Colonic mucosa (tissue), 4 donors: ENCODE measurements at regions not wholly inside any gene's neighbourhood (a gene's known extent, or its start where the extent isn't known, plus 50 kb on each side); places are given as distances from the start of the nearest gene placed in this dataset.

Experiments used
- DNase-seq: peaks from one replicate; pipeline ENCODE4 v3.0.0-alpha.2; 2020
- H3K27ac ChIP-seq: fragments of 200-600 bp; one replicate; pipeline ENCODE4 v1.8.0; 2021
- H3K27me3 ChIP-seq: fragments of 200-600 bp; one replicate; pipeline ENCODE4 v1.8.0; 2021
- H3K36me3 ChIP-seq: fragments of 200-600 bp; one replicate; pipeline ENCODE4 v1.8.0; 2021
- H3K4me1 ChIP-seq: fragments of 200-600 bp; one replicate; pipeline ENCODE4 v1.8.0; 2021; ENCODE audit warnings: mild to moderate bottlenecking
- H3K4me3 ChIP-seq: fragments of 200-600 bp; one replicate; pipeline ENCODE4 v1.8.0; 2021
- H3K9ac ChIP-seq, 2 donors: one replicate each; pipeline ENCODE4 v1.7.0; 2013; ENCODE audit warnings: control low read depth in 2 of 2, low read depth in 2 of 2, low read length in 2 of 2
- H3K9me3 ChIP-seq: fragments of 200-600 bp; one replicate; pipeline ENCODE4 v1.8.0; 2021
- intact Hi-C: fragments of 100-400 bp; cut with DNase I; formaldehyde crosslinking; loops from one replicate; pipeline ENCODE4 v1.14.1; 2022
- TF ChIP-seq, protein P1 (sequence below): fragments of 200-600 bp; IDR thresholded peaks from one replicate; pipeline ENCODE4 v1.8.0; 2022; ENCODE audit warnings: antibody characterized with exemption, mild to moderate bottlenecking
- donor health status: healthy.
- donor health status: DM: no; HTN: no; CAD: no.
- donor health status: DM: no; HTN: no; CAD: no.

DNA sequence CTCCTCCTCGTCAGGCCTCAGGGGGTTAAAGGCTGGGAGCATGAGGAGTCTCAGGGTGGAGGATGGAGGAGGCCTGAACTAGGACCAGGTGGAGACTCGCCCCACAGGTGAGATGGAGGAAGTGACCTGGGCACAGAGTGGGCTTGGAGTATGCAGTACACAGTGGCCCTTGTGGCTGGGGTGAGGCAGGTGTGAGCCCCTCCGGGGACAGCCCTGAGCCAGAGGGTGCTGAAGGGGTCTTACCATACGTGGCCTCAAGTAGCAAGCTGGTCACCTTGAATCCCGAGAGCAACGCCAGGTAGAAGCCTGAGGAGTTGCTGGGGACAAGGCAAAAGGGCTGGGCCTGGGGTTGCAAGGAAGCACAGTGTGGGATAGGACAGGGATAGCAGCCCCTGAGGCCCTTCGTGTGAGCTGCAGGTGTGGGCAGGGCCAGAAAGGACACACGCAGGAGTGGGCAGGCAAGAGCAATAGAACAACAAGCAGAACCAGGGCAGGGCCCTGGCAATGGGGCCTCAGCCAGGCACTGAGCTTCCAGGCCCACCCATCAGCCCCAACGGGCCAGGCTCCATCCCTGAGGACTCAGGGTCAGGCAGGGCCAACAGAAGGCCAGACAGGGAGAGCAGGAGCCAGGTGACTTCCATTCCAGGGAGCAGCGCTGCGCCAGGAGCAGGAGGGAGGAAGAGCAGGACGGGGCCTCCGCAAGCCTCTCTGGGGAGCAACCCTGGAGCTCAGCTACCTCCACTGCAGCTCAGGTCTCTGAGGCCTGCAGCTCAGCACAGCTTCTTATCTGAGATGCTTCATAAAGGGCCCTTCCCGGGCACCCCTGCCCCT lies 64.2 kb upstream of the TNRC6C start:
- Histone ChIP-seq H3K36me3 (no peaks in the 10 kb centered on the region), H3K27ac (no peak overlapping the region), H3K9me3 (no peaks in the 10 kb centered on the region), H3K4me1 (no peaks in the 10 kb centered on the region), H3K9ac (no peak overlapping the region), H3K27me3 (no peaks in the 10 kb centered on the region), H3K4me3 (no peak overlapping the region)
- TF ChIP-seq, protein P1, sequence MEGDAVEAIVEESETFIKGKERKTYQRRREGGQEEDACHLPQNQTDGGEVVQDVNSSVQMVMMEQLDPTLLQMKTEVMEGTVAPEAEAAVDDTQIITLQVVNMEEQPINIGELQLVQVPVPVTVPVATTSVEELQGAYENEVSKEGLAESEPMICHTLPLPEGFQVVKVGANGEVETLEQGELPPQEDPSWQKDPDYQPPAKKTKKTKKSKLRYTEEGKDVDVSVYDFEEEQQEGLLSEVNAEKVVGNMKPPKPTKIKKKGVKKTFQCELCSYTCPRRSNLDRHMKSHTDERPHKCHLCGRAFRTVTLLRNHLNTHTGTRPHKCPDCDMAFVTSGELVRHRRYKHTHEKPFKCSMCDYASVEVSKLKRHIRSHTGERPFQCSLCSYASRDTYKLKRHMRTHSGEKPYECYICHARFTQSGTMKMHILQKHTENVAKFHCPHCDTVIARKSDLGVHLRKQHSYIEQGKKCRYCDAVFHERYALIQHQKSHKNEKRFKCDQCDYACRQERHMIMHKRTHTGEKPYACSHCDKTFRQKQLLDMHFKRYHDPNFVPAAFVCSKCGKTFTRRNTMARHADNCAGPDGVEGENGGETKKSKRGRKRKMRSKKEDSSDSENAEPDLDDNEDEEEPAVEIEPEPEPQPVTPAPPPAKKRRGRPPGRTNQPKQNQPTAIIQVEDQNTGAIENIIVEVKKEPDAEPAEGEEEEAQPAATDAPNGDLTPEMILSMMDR: no peak
- DNase-seq: no peak
- intact Hi-C loops: loop anchor here (10.0 kb wide), 1 partner anchor 120 kb away; no protein-coding TSS in a partner anchor

DNA sequence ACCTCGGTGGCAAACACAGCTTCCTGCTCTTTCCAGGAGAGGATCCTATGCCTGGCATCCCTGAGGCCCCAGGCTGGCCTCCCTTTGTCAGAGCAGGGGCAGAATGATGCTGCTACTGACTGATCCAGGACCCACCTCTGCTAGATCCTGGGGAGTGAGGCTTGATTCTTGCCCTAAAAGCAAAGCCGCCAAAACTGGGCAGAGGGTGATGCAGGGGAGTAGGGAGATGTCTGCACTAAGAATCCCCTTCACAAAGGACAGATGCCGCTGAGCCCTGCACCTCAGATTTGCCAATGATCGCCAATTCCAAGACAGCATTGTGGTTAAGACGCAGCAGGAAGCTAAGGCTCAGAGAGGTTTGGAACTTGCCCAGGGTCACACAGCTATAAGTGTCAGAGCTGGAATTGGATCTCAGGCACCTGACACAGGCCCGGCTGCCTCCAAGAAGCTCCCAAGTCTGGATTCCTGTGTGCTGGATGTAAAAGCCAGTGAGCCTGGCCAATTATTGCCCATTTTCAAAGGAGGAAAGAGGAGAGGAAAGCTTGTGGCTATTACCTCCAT lies 60.7 kb upstream of the TNRC6C start:
- intact Hi-C loops: loop anchor here (10.0 kb wide), 1 partner anchor 123 kb away; no protein-coding TSS in a partner anchor
- no peaks in the 10 kb centered on the region for H3K36me3 ChIP-seq
- no peak overlapping the region for H3K4me3 ChIP-seq
- no peak for DNase-seq
- H3K27me3 ChIP-seq: no peaks in the 10 kb centered on the region
- TF ChIP-seq, protein P1: no peak
- no peaks in the 10 kb centered on the region for H3K4me1 ChIP-seq
- no peak overlapping the region for H3K9ac ChIP-seq
- no peaks in the 10 kb centered on the region for H3K9me3 ChIP-seq
- H3K27ac ChIP-seq: no peak overlapping the region

GRCh38 chr17:77898521-77899434 lies 59.7 kb upstream of the TNRC6C start:
- TF ChIP-seq, protein P1: no peak
- Histone ChIP-seq H3K27me3 (no peaks in the 10 kb centered on the region), H3K36me3 (no peaks in the 10 kb centered on the region), H3K27ac (no peak overlapping the region), H3K4me3 (no peak overlapping the region), H3K9me3 (no peaks in the 10 kb centered on the region), H3K4me1 (no peaks in the 10 kb centered on the region), H3K9ac (no peak overlapping the region)
- intact Hi-C loops: loop anchor here (10.0 kb wide), 1 partner anchor 124 kb away; no protein-coding TSS in a partner anchor
- no peak for DNase-seq

GRCh38 chr17:77899498-77899897 lies 59.0 kb upstream of the TNRC6C start:
- Histone ChIP-seq H3K9me3 (no peaks in the 10 kb centered on the region), H3K27me3 (peaks cover 5% of the 10 kb centered on the region), H3K36me3 (no peaks in the 10 kb centered on the region), H3K9ac (no peak overlapping the region), H3K27ac (no peak overlapping the region), H3K4me1 (no peaks in the 10 kb centered on the region), H3K4me3 (no peak overlapping the region)
- intact Hi-C loops: loop anchor here (10.0 kb wide), 1 partner anchor 125 kb away; no protein-coding TSS in a partner anchor
- DNase-seq: no peak
- TF ChIP-seq, protein P1: no peak

DNA sequence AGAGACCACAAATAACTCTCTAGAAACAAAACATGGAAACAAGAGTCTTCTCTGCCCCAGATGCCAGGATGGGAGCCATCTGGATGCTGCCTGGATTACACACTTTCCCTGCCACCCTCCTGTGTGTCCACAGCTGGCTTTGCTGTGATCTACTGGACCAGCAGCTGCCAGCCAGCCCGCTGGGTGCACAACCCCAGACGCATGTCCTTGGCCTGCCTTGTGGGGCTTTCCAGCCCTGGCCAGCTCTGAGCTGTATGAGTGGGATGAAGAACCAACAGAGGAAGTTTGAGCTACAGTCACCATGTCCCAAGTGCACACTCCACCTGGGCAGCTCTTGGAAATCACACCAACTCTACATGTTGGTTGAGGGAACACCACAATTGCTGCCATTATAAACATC lies 57.0 kb upstream of the TNRC6C start:
- TF ChIP-seq, protein P1: no peak
- H3K27ac ChIP-seq: no peak overlapping the region
- intact Hi-C loops: no loop called here
- H3K9me3 ChIP-seq: no peaks in the 10 kb centered on the region
- no peak for DNase-seq
- H3K27me3 ChIP-seq: peaks cover 5% of the 10 kb centered on the region
- H3K36me3 ChIP-seq: no peaks in the 10 kb centered on the region
- H3K9ac ChIP-seq: no peak overlapping the region
- no peaks in the 10 kb centered on the region for H3K4me1 ChIP-seq
- no peak overlapping the region for H3K4me3 ChIP-seq
